SK-N-SH (cell line): ENCODE measurements at regions not wholly inside any gene's neighbourhood (a gene's known extent, or its start where the extent isn't known, plus 50 kb on each side); places are given as distances from the start of the nearest gene placed in this dataset.

Experiments
- CTCF ChIA-PET: fragments of 300-600, 350-600 bp; formaldehyde crosslinking; extraction: SDS; loops from one replicate; lab custom pipeline; 2021; lab: Yijun Ruan, JAX
- POLR2A ChIA-PET: fragments of 350-600 bp; sonication (Branson Sonifier 250); formaldehyde crosslinking; extraction: SDS; loops from one replicate; lab custom pipeline; 2020; ENCODE audit warnings: antibody characterized with exemption, inconsistent platforms; lab: Yijun Ruan, JAX
- DNase-seq: peaks from one replicate; pipeline ENCODE4 v3.0.0; 2012
- H2AFZ ChIP-seq: fragments of 200-600 bp; sonication (generic); 2 replicates; pipeline ENCODE4 v1.8.1; 2016; ENCODE audit warnings: antibody characterized with exemption, mild to moderate bottlenecking, low read depth
- H3F3A ChIP-seq: fragments of 200-600 bp; sonication (generic); replicated peaks from 2 replicates; pipeline ENCODE3; 2016; ENCODE audit warnings: antibody characterized with exemption, mild to moderate bottlenecking; ENCODE audit not compliant: insufficient read depth
- H3K27ac ChIP-seq, 2 experiments: fragments of 200-500 bp in 1 of 2; fragments of 200-600 bp in 1 of 2; sonication (Bioruptor generic) in 1 of 2; sonication (generic), shearing (Covaris generic) in 1 of 2; 2 replicates each; pipeline versions ENCODE4 v1.5.1 to v1.6.1; 2014 to 2016; ENCODE audit warnings: low read depth in 2 of 2, inconsistent platforms in 1 of 2, low read length in 1 of 2, mild to moderate bottlenecking in 1 of 2, mixed read lengths in 1 of 2
- H3K27me3 ChIP-seq: fragments of 200-600 bp; sonication (generic), shearing (Covaris generic); 2 replicates; pipeline ENCODE4 v1.6.1; 2016; ENCODE audit warnings: mixed run types; ENCODE audit not compliant: insufficient read depth
- H3K36me3 ChIP-seq, 2 experiments: fragments of 200-500 bp in 1 of 2; fragments of 200-600 bp in 1 of 2; sonication (Bioruptor generic) in 1 of 2; sonication (generic) in 1 of 2; replicated peaks in 1 of 2; 2 replicates each; pipeline versions ENCODE3 to v1.5.1; 2014 to 2016; ENCODE audit warnings: low read length in 1 of 2, mild to moderate bottlenecking in 1 of 2; ENCODE audit not compliant: insufficient read depth in 2 of 2, control insufficient read depth in 1 of 2
- H3K4me1 ChIP-seq, 2 experiments: fragments of 200-500 bp in 1 of 2; fragments of 200-600 bp in 1 of 2; sonication (Bioruptor generic) in 1 of 2; sonication (generic), shearing (Covaris generic) in 1 of 2; 2 replicates each; pipeline versions ENCODE4 v1.5.1 to v1.6.1; 2014 to 2016; ENCODE audit warnings: low read depth in 1 of 2, low read length in 1 of 2, mixed run types in 1 of 2; ENCODE audit not compliant: insufficient read depth in 2 of 2, control insufficient read depth in 1 of 2
- H3K4me2 ChIP-seq: fragments of 200-600 bp; sonication (generic), shearing (Covaris generic); 2 replicates; pipeline ENCODE4 v1.6.1; 2017; ENCODE audit warnings: mixed run types
- H3K4me3 ChIP-seq, 2 experiments: fragments of 200-500 bp in 1 of 2; fragments of 200-600 bp in 1 of 2; sonication (Bioruptor generic) in 1 of 2; sonication (generic), shearing (Covaris generic) in 1 of 2; 2 replicates each; pipeline versions ENCODE4 v1.5.1 to v1.8.1; 2014 to 2016; ENCODE audit warnings: low read depth in 2 of 2, inconsistent platforms in 1 of 2, low read length in 1 of 2, mild to moderate bottlenecking in 1 of 2, mixed read lengths in 1 of 2, moderate library complexity in 1 of 2
- H3K79me2 ChIP-seq: fragments of 200-600 bp; sonication (generic); 2 replicates; pipeline ENCODE4 v1.8.1; 2017; ENCODE audit warnings: mild to moderate bottlenecking; ENCODE audit not compliant: insufficient read depth
- H3K9ac ChIP-seq: fragments of 200-600 bp; sonication (generic); 2 replicates; pipeline ENCODE4 v1.6.1; 2017; ENCODE audit warnings: mixed run types
- H3K9me2 ChIP-seq: fragments of 200-600 bp; sonication (generic); 2 replicates; pipeline ENCODE4 v1.6.1; 2017; ENCODE audit warnings: mixed run types
- H3K9me3 ChIP-seq: fragments of 200-600 bp; sonication (generic); 2 replicates; pipeline ENCODE4 v1.6.1; 2017; ENCODE audit warnings: mixed run types, mild to moderate bottlenecking, moderate library complexity
- H4K20me1 ChIP-seq: fragments of 200-600 bp; sonication (generic); 2 replicates; pipeline ENCODE4 v1.6.1; 2017; ENCODE audit warnings: mild to moderate bottlenecking, mixed run types; ENCODE audit not compliant: insufficient read depth
- CHD2 ChIP-seq: fragments of 150-350 bp; IDR thresholded peaks from 2 replicates; pipeline ENCODE4 v1.6.1; 2018; ENCODE audit warnings: low read length; ENCODE audit not compliant: partially characterized antibody
- EP300 ChIP-seq, 2 experiments: IDR thresholded peaks; 2 replicates each; pipeline versions ENCODE4 v1.4.0 to v1.6.1; 2012; ENCODE audit warnings: borderline replicate concordance in 1 of 2, low read depth in 1 of 2, low read length in 1 of 2
- EZH2phosphoT487 ChIP-seq: fragments of 200-600 bp; sonication (generic); IDR thresholded peaks from 2 replicates; pipeline ENCODE4 v1.6.1; 2017; ENCODE audit warnings: low read depth, mixed run types, mild to moderate bottlenecking, antibody characterized with exemption, moderate library complexity, borderline replicate concordance
- FOXJ3 ChIP-seq: sonication (generic); formaldehyde crosslinking; IDR thresholded peaks from 2 replicates; pipeline ENCODE4 v1.5.1; 2020; ENCODE audit warnings: mild to moderate bottlenecking, missing genetic modification reagents
- GABPA ChIP-seq: IDR thresholded peaks from 2 replicates; pipeline ENCODE4 v1.4.0; 2012; ENCODE audit warnings: low read depth, mild to moderate bottlenecking
- GATA2 ChIP-seq: sonication (generic); formaldehyde crosslinking; IDR thresholded peaks from 2 replicates; pipeline ENCODE4 v1.5.0; 2020; ENCODE audit warnings: mild to moderate bottlenecking, missing genetic modification reagents
- MEF2A ChIP-seq: IDR thresholded peaks from 2 replicates; pipeline ENCODE4 v1.4.0; 2012; ENCODE audit warnings: low read depth, borderline replicate concordance
- NFIC ChIP-seq: IDR thresholded peaks from 2 replicates; pipeline ENCODE4 v1.4.0; 2012; ENCODE audit warnings: borderline replicate concordance
- NRF1 ChIP-seq: IDR thresholded peaks from 2 replicates; pipeline ENCODE4 v1.6.1; 2012; ENCODE audit warnings: low read depth, mild to moderate bottlenecking, low read length
- RCOR1 ChIP-seq: fragments of 150-350 bp; IDR thresholded peaks from 2 replicates; pipeline ENCODE4 v1.6.1; 2017; ENCODE audit warnings: antibody characterized with exemption, low read length
- RXRA ChIP-seq: IDR thresholded peaks from 2 replicates; pipeline ENCODE4 v1.4.0; 2012; ENCODE audit warnings: low read depth, mild to moderate bottlenecking, borderline replicate concordance
- SIN3A ChIP-seq: IDR thresholded peaks from 2 replicates; pipeline ENCODE4 v1.6.1; 2012; ENCODE audit warnings: low read depth, mild to moderate bottlenecking, low read length, moderate library complexity, borderline replicate concordance
- TCF12 ChIP-seq: IDR thresholded peaks from 2 replicates; pipeline ENCODE4 v1.4.0; 2012
- TEAD4 ChIP-seq: IDR thresholded peaks from 2 replicates; pipeline ENCODE4 v1.4.0; 2012; ENCODE audit warnings: mild to moderate bottlenecking, borderline replicate concordance; ENCODE audit not compliant: insufficient read depth
- USF2 ChIP-seq: fragments of 150-350 bp; IDR thresholded peaks from 2 replicates; pipeline ENCODE4 v1.6.1; 2017; ENCODE audit warnings: antibody characterized with exemption, low read length, low read depth, borderline replicate concordance
- YY1 ChIP-seq: IDR thresholded peaks from 2 replicates; pipeline ENCODE4 v1.4.0; 2012; ENCODE audit warnings: low read depth, mild to moderate bottlenecking
- WGBS: methylation state at CpG from one replicate; pipeline ENCODE4 v1.1.6; 2017; ENCODE audit warnings: low lambda C conversion rate; 5-methylcytosine and 5-hydroxymethylcytosine counted together
- TF ChIP-seq, protein P1 (sequence below): IDR thresholded peaks from 2 replicates; pipeline ENCODE4 v1.4.0; 2012; ENCODE audit warnings: low read depth
- TF ChIP-seq, protein P2 (sequence below): IDR thresholded peaks from 2 replicates; pipeline ENCODE4 v1.6.1; 2012; ENCODE audit warnings: mild to moderate bottlenecking, low read depth, low read length, moderate library complexity
- TF ChIP-seq, protein P3 (sequence below): IDR thresholded peaks from 2 replicates; pipeline ENCODE4; 2012

DNA sequence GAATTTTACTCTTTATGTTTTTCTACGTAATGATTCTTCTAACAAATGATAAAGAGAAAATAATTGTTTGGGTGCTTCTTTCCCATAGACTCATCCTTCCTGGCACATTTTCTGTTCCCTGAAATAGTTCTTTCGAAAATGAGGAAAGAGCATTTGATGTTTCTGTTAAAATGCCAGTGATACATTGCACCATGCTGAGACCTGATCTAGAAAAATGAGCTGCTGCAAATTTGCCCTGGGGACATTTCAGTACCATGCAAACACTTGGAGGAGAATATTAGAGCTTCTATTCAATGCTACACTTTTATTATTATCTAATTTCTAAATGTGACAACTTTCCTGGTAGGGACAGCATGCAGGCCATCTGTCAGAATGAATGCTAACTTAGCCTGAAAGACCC lies 83.3 kb downstream of the C4orf33 start:
- WGBS, result 56% methylated on average over 2 of the region's 2 CpGs
- Histone ChIP-seq H3K9me3 (no peaks in the 10 kb centered on the region), H3K36me3 (no peaks in the 10 kb centered on the region), H3K27me3 (no peaks in the 10 kb centered on the region), H3K4me2 (no peak overlapping the region), H4K20me1 (no peaks in the 10 kb centered on the region), H3K79me2 (no peaks in the 10 kb centered on the region), H3K4me1 (no peaks in the 10 kb centered on the region), H2AFZ (no peak overlapping the region), H3F3A (no peaks in the 10 kb centered on the region), H3K4me3 (no peak overlapping the region), H3K27ac (no peak overlapping the region), H3K9me2 (no peaks in the 10 kb centered on the region), H3K9ac (no peak overlapping the region)
- ChIA-PET POLR2A (no interaction called here), CTCF (interaction anchor here (0.9 kb wide), 1 partner anchor 12 kb away, joined by 3 read pairs; no protein-coding TSS in a partner anchor)
- no peak for DNase-seq
- no peak for TF ChIP-seq FOXJ3 (CRISPR knock-in tag)
- no peak for TF ChIP-seq TEAD4
- TF ChIP-seq GATA2 (CRISPR knock-in tag), result no peak
- no peak for TF ChIP-seq RCOR1
- TF ChIP-seq EZH2phosphoT487, result no peak
- TF ChIP-seq RXRA, result no peak
- no peak for TF ChIP-seq SIN3A
- TF ChIP-seq, protein P1, sequence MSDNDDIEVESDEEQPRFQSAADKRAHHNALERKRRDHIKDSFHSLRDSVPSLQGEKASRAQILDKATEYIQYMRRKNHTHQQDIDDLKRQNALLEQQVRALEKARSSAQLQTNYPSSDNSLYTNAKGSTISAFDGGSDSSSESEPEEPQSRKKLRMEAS, result no peak
- TF ChIP-seq GABPA, result no peak
- no peak for TF ChIP-seq TCF12
- TF ChIP-seq USF2, result no peak
- TF ChIP-seq MEF2A, result no peak
- no peak for TF ChIP-seq NRF1
- TF ChIP-seq EP300 (IDR thresholded peaks at IDR 0.05; ENCODE audit: borderline replicate concordance in 1 of 2, low read depth in 1 of 2, low read length in 1 of 2), result no peak
- TF ChIP-seq, protein P2, sequence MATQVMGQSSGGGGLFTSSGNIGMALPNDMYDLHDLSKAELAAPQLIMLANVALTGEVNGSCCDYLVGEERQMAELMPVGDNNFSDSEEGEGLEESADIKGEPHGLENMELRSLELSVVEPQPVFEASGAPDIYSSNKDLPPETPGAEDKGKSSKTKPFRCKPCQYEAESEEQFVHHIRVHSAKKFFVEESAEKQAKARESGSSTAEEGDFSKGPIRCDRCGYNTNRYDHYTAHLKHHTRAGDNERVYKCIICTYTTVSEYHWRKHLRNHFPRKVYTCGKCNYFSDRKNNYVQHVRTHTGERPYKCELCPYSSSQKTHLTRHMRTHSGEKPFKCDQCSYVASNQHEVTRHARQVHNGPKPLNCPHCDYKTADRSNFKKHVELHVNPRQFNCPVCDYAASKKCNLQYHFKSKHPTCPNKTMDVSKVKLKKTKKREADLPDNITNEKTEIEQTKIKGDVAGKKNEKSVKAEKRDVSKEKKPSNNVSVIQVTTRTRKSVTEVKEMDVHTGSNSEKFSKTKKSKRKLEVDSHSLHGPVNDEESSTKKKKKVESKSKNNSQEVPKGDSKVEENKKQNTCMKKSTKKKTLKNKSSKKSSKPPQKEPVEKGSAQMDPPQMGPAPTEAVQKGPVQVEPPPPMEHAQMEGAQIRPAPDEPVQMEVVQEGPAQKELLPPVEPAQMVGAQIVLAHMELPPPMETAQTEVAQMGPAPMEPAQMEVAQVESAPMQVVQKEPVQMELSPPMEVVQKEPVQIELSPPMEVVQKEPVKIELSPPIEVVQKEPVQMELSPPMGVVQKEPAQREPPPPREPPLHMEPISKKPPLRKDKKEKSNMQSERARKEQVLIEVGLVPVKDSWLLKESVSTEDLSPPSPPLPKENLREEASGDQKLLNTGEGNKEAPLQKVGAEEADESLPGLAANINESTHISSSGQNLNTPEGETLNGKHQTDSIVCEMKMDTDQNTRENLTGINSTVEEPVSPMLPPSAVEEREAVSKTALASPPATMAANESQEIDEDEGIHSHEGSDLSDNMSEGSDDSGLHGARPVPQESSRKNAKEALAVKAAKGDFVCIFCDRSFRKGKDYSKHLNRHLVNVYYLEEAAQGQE, result no peak
- TF ChIP-seq, protein P3, sequence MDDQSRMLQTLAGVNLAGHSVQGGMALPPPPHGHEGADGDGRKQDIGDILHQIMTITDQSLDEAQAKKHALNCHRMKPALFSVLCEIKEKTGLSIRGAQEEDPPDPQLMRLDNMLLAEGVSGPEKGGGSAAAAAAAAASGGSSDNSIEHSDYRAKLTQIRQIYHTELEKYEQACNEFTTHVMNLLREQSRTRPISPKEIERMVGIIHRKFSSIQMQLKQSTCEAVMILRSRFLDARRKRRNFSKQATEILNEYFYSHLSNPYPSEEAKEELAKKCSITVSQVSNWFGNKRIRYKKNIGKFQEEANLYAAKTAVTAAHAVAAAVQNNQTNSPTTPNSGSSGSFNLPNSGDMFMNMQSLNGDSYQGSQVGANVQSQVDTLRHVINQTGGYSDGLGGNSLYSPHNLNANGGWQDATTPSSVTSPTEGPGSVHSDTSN, result no peak
- TF ChIP-seq YY1, result no peak
- no peak for TF ChIP-seq CHD2
- no peak for TF ChIP-seq NFIC
